ENCODE measurements at regions not wholly inside any gene's neighbourhood (a gene's known extent, or its start where the extent isn't known, plus 50 kb on each side); places are given as distances from the start of the nearest gene placed in this dataset.

- intact Hi-C loops (cut with micrococcal nuclease; ENCODE audit: unreplicated experiment), result loop anchor here (10.0 kb wide), 1 partner anchor 201 kb away; no protein-coding TSS in a partner anchor
- no peaks in the 10 kb centered on the region for H4K20me1 ChIP-seq (ENCODE audit: control insufficient read depth, insufficient read depth)
- TF ChIP-seq CREB1 (IDR thresholded peaks at IDR 0.05; ENCODE audit: low read depth), result no peak
- no peak for TF ChIP-seq MEF2A (IDR thresholded peaks at IDR 0.05; ENCODE audit: insufficient read depth, low read depth, low read length)
- no peak for TF ChIP-seq SREBF2 (IDR thresholded peaks at IDR 0.05; ENCODE audit: low read length)
- TF ChIP-seq TCF3 (IDR thresholded peaks at IDR 0.05; ENCODE audit: borderline replicate concordance, insufficient read depth, low read depth, low read length), result no peak
- TF ChIP-seq CBFB (IDR thresholded peaks at IDR 0.05; ENCODE audit: low read depth), result no peak
- TF ChIP-seq ZNF24 (IDR thresholded peaks at IDR 0.05), result no peak
- no peak for TF ChIP-seq ZBTB40 (IDR thresholded peaks at IDR 0.05; ENCODE audit: borderline replicate concordance)
- TF ChIP-seq JUNB (IDR thresholded peaks at IDR 0.05), result no peak
- TF ChIP-seq RUNX3 (IDR thresholded peaks at IDR 0.05; ENCODE audit: low read length), result no peak
- no peak for TF ChIP-seq SPI1 (IDR thresholded peaks at IDR 0.05; ENCODE audit: borderline replicate concordance, insufficient read depth, low read depth, low read length)
- no peak for TF ChIP-seq ZNF217 (IDR thresholded peaks at IDR 0.05)
- TF ChIP-seq ZBTB11 (CRISPR knock-in tag; IDR thresholded peaks at IDR 0.05), result no peak
- TF ChIP-seq NR2C1 (IDR thresholded peaks at IDR 0.05), result no peak
- in situ Hi-C loops (cut with MboI), result no loop called here
- SMC1A ChIA-PET (ENCODE audit: uncharacterized antibody, unreplicated experiment), result interaction anchor here (0.6 kb wide), 1 partner anchor 11 kb away, joined by 3 read pairs; no protein-coding TSS in a partner anchor
- no peaks in the 10 kb centered on the region for H3K4me1 ChIP-seq (ENCODE audit: control insufficient read depth, insufficient read depth, low read length)
- ATAC-seq (no peak), DNase-seq (ENCODE audit: low read depth, low spot score) (no peak), FAIRE-seq (no peak)
- H3K79me2 ChIP-seq (ENCODE audit: control insufficient read depth, insufficient read depth, low read length), result no peaks in the 10 kb centered on the region
- WGBS (ENCODE audit: insufficient coverage, insufficient replicate concordance, low lambda C conversion rate, missing lambda C conversion rate), result 37% methylated on average over 3 of the region's 3 CpGs
- no peak overlapping the region for H3K9ac ChIP-seq (ENCODE audit: control insufficient read depth, insufficient read depth, low read length)
- H3K36me3 ChIP-seq (ENCODE audit: control insufficient read depth in 2 of 2, insufficient read depth in 2 of 2, low read length in 1 of 2), result no peaks in the 10 kb centered on the region
- no peak overlapping the region for H3K27ac ChIP-seq (ENCODE audit: control insufficient read depth, insufficient read depth)
- no peak overlapping the region for H2AFZ ChIP-seq (ENCODE audit: control insufficient read depth, low read depth, low read length)
- POLR2A ChIA-PET, result no interaction called here
- H3K27me3 ChIP-seq (replicated peaks in 1 of 2; ENCODE audit: control insufficient read depth in 2 of 2, insufficient read depth in 2 of 2, low read length in 1 of 2), result no peaks in the 10 kb centered on the region
- H3K4me3 ChIP-seq, result no peak overlapping the region
- H3K9me3 ChIP-seq (replicated peaks; ENCODE audit: control insufficient read depth, insufficient read depth, low read length), result no peaks in the 10 kb centered on the region
- RAD21 ChIA-PET (ENCODE audit: unreplicated experiment), result no interaction called here
- CTCF ChIA-PET, result interaction anchor here (1.0 to 1.8 kb wide), 2 partner anchors 201 to 202 kb away, joined by 3 to 18 read pairs; no protein-coding TSS in a partner anchor
- no TSS peak for BruUV-seq (replicated peaks)
- no peak overlapping the region for H3K4me2 ChIP-seq (ENCODE audit: control insufficient read depth, insufficient read depth)
Measured at GRCh38 chr3:109225516-109225915, 89.0 kb downstream of the C3orf85 start.

Measured in GM12878 (cell line).